Activated T-helper 17 cell treated with anti-CD3 and anti-CD28 coated beads, Interleukin-2, amount 50 U/mL, for 72 hours (primary cell): ENCODE measurements at regions not wholly inside any gene's neighbourhood (a gene's known extent, or its start where the extent isn't known, plus 50 kb on each side); places are given as distances from the start of the nearest gene placed in this dataset.
"Not testable (repeated sequence)": the region's sequence is repeated elsewhere in the genome, so short reads cannot be mapped to it uniquely, and the experiment has no call there.

Experiments
- ATAC-seq: fragments of 150-1000 bp; cut with Tn5 transposase; replicated peaks from 2 replicates; pipeline ENCODE4 v1.10.0; 2021; ENCODE audit warnings: mild to moderate bottlenecking, moderate library complexity
- H3K27ac Mint-ChIP-seq: one replicate; pipeline ENCODE4 v1.8.0; 2022; ENCODE audit warnings: mixed read lengths
- H3K27me3 Mint-ChIP-seq: one replicate; pipeline ENCODE4 v1.8.0; 2022; ENCODE audit warnings: mixed read lengths
- H3K36me3 Mint-ChIP-seq: one replicate; pipeline ENCODE4 v1.8.0; 2022; ENCODE audit warnings: low read depth, mild to moderate bottlenecking, mixed read lengths
- H3K4me1 Mint-ChIP-seq: one replicate; pipeline ENCODE4 v1.8.0; 2022; ENCODE audit warnings: mixed read lengths
- H3K4me3 Mint-ChIP-seq: one replicate; pipeline ENCODE4 v1.8.0; 2022; ENCODE audit warnings: mild to moderate bottlenecking, mixed read lengths
- H3K9me3 Mint-ChIP-seq: one replicate; pipeline ENCODE4 v1.8.0; 2022; ENCODE audit warnings: mixed read lengths

DNA sequence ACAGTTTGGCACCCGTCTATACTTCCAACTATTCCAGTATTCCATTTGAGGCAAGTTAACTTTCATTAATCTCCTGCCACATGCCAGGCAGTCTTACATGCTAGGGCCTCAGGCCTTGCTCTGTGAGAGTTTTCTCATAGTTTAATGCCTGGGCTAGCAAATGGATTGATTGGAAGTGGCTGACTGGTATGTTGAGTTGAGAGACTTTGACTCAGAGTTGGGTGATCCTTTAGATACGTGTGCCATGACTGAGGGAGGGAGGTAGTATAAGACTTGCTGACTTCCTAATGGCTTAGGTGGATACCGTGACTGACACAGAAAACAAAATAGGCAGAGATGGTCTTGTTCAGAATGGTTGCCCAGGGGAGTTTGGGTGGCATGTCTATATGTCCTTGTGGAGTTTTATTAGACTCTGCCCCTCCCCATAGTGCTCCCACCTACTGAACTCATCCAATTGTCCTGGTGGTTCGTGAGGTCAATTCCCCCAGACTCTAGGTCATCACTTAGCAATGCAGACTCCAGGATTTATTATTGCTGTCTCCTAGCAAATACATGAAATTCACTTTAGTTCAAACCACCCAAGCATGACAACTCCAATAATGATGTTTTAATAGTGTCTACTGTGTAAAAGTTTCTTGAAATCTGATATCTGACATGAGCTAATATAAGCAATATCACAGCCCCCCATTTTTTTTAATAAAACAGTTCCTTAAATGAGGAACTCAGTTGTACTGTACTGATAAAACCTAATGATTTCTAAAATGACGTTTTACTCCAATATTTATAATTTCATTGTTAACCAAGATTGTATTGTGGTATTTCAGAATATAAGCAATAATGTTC lies 413.9 kb upstream of the MDFIC2 start:
- H3K36me3 Mint-ChIP-seq, result no peaks in the 10 kb centered on the region

GRCh38 chr3:70722018-70722417 lies 409.6 kb upstream of the MDFIC2 start:
- Mint-ChIP-seq H3K9me3 (no peaks in the 10 kb centered on the region), H3K36me3 (no peaks in the 10 kb centered on the region), H3K4me1 (no peaks in the 10 kb centered on the region), H3K4me3 (no peak overlapping the region), H3K27ac (no peak overlapping the region), H3K27me3 (peaks cover 10% of the 10 kb centered on the region)
- no peak for ATAC-seq

More for the DNA sequence above, 413.9 kb upstream of the MDFIC2 start:
- no peak for ATAC-seq
- Mint-ChIP-seq H3K4me3 (no peak overlapping the region), H3K27ac (no peak overlapping the region), H3K27me3 (no peaks in the 10 kb centered on the region), H3K4me1 (no peaks in the 10 kb centered on the region), H3K9me3 (no peaks in the 10 kb centered on the region)

- H3K36me3 Mint-ChIP-seq, result no peaks in the 10 kb centered on the region
- H3K4me1 Mint-ChIP-seq, result no peaks in the 10 kb centered on the region
- H3K9me3 Mint-ChIP-seq, result peaks cover 14% of the 10 kb centered on the region
- no peak overlapping the region for H3K4me3 Mint-ChIP-seq
- no peak for ATAC-seq
- peaks cover 20% of the 10 kb centered on the region for H3K27me3 Mint-ChIP-seq
- no peak overlapping the region for H3K27ac Mint-ChIP-seq
Measured at GRCh38 chr3:70716832-70717231, 404.4 kb upstream of the MDFIC2 start.

DNA sequence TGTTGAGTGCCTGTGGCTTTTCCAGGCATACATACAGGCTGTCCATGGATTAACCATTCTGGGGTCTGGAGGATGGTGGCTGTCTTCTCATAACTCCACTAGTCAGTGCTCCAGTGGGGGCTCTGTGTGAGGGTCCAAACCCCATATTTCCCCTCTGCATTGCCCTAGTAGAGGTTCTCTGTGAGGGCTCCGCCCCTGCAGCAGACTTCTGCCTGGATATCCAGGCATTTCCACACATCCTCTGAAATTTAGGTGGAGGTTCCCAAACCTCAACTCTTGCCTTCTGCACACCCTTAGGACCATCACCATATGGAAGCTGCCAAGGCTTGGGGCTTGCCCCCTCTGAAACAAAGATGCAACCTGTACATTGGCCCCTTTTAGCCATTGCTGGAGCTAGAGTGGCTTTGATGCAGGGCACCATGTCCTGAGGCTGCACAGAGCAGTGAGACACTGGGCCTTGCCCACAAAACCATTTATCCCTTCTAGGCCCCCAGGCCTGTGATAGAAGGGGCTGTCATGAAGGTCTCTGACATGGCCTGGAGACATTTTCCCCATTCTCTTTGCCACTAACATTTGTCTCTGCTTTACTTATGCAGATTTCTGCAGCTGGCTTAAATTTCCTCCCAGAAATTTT lies 400.1 kb upstream of the MDFIC2 start:
- Mint-ChIP-seq H3K36me3 (no peaks in the 10 kb centered on the region), H3K27me3 (peaks cover 15% of the 10 kb centered on the region), H3K9me3 (peaks cover 17% of the 10 kb centered on the region), H3K27ac (no peak overlapping the region), H3K4me3 (no peak overlapping the region), H3K4me1 (no peaks in the 10 kb centered on the region)
- ATAC-seq, result no peak

GRCh38 chr3:70703305-70704102 lies 391.1 kb upstream of the MDFIC2 start:
- H3K27me3 Mint-ChIP-seq, result peaks cover 32% of the 10 kb centered on the region
- H3K4me3 Mint-ChIP-seq, result no peak overlapping the region
- no peak for ATAC-seq
- H3K36me3 Mint-ChIP-seq, result no peaks in the 10 kb centered on the region
- H3K9me3 Mint-ChIP-seq, result no peaks in the 10 kb centered on the region
- no peak overlapping the region for H3K27ac Mint-ChIP-seq
- H3K4me1 Mint-ChIP-seq, result peaks cover 10% of the 10 kb centered on the region

- ATAC-seq, result no peak
- H3K4me1 Mint-ChIP-seq, result peaks cover 10% of the 10 kb centered on the region
- H3K4me3 Mint-ChIP-seq, result no peak overlapping the region
- no peaks in the 10 kb centered on the region for H3K9me3 Mint-ChIP-seq
- no peak overlapping the region for H3K27ac Mint-ChIP-seq
- no peaks in the 10 kb centered on the region for H3K36me3 Mint-ChIP-seq
- H3K27me3 Mint-ChIP-seq, result peaks cover 35% of the 10 kb centered on the region
Measured at GRCh38 chr3:70702132-70702531, 389.7 kb upstream of the MDFIC2 start.

DNA sequence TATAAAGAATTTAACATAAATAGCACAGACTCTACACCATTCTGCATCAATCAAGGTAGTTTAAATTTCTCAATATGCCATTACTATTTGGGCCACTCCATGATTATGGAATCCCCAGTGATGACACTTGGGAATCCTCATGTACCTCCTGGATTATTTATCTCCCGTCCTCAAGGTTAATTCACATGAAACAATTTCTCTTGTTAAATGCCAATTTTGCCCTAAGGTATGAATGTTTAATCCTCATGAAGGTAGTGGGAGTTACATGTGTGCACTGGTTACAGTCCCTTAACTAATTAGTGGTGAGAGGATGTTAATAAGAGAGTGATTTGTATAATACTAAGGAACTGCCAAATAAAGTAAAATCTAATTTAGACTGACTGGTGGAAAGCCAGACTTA lies 372.3 kb upstream of the MDFIC2 start:
- no peak for ATAC-seq
- Mint-ChIP-seq H3K9me3 (no peaks in the 10 kb centered on the region), H3K4me3 (no peak overlapping the region), H3K27me3 (peaks cover 18% of the 10 kb centered on the region), H3K36me3 (no peaks in the 10 kb centered on the region), H3K4me1 (no peaks in the 10 kb centered on the region), H3K27ac (no peak overlapping the region)

- H3K4me3 Mint-ChIP-seq, ATAC-seq, H3K27ac Mint-ChIP-seq, H3K4me1 Mint-ChIP-seq, H3K9me3 Mint-ChIP-seq, H3K36me3 Mint-ChIP-seq: not testable (repeated sequence)
- H3K27me3 Mint-ChIP-seq, result peaks cover 28% of the 10 kb centered on the region
Measured at GRCh38 chr3:70675810-70676209, 363.4 kb upstream of the MDFIC2 start.

- Mint-ChIP-seq H3K9me3 (no peaks in the 10 kb centered on the region), H3K36me3 (no peaks in the 10 kb centered on the region), H3K27me3 (peaks cover 20% of the 10 kb centered on the region), H3K27ac (no peak overlapping the region), H3K4me1 (no peaks in the 10 kb centered on the region), H3K4me3 (no peak overlapping the region)
- no peak for ATAC-seq
Measured at GRCh38 chr3:70658513-70659310, 346.3 kb upstream of the MDFIC2 start.

GRCh38 chr3:70657454-70657853 lies 345.0 kb upstream of the MDFIC2 start:
- H3K27ac Mint-ChIP-seq, result no peak overlapping the region

GRCh38 chr3:70647823-70648222 lies 335.4 kb upstream of the MDFIC2 start:
- no peaks in the 10 kb centered on the region for H3K4me1 Mint-ChIP-seq

More at GRCh38 chr3:70657454-70657853, 345.0 kb upstream of the MDFIC2 start:
- no peaks in the 10 kb centered on the region for H3K4me1 Mint-ChIP-seq
- no peak for ATAC-seq
- no peaks in the 10 kb centered on the region for H3K36me3 Mint-ChIP-seq
- H3K9me3 Mint-ChIP-seq, result no peaks in the 10 kb centered on the region
- no peak overlapping the region for H3K4me3 Mint-ChIP-seq
- peaks cover 20% of the 10 kb centered on the region for H3K27me3 Mint-ChIP-seq

GRCh38 chr3:70647094-70647493 lies 334.7 kb upstream of the MDFIC2 start:
- H3K27me3 Mint-ChIP-seq, result peaks cover 18% of the 10 kb centered on the region
- no peaks in the 10 kb centered on the region for H3K36me3 Mint-ChIP-seq
- no peaks in the 10 kb centered on the region for H3K4me1 Mint-ChIP-seq
- ATAC-seq, result no peak
- H3K27ac Mint-ChIP-seq, result no peak overlapping the region
- no peak overlapping the region for H3K4me3 Mint-ChIP-seq
- H3K9me3 Mint-ChIP-seq, result peaks cover 7% of the 10 kb centered on the region

More at GRCh38 chr3:70647823-70648222, 335.4 kb upstream of the MDFIC2 start:
- Mint-ChIP-seq H3K27me3 (peaks cover 15% of the 10 kb centered on the region), H3K9me3 (peaks cover 7% of the 10 kb centered on the region), H3K4me3 (no peak overlapping the region), H3K36me3 (no peaks in the 10 kb centered on the region), H3K27ac (no peak overlapping the region)
- ATAC-seq, result no peak

- Mint-ChIP-seq H3K36me3 (no peaks in the 10 kb centered on the region), H3K27ac (no peak overlapping the region), H3K27me3 (peaks cover 19% of the 10 kb centered on the region), H3K4me3 (no peak overlapping the region), H3K4me1 (no peaks in the 10 kb centered on the region), H3K9me3 (peaks cover 4% of the 10 kb centered on the region)
- no peak for ATAC-seq
Measured at GRCh38 chr3:70646635-70647034, 334.2 kb upstream of the MDFIC2 start.

DNA sequence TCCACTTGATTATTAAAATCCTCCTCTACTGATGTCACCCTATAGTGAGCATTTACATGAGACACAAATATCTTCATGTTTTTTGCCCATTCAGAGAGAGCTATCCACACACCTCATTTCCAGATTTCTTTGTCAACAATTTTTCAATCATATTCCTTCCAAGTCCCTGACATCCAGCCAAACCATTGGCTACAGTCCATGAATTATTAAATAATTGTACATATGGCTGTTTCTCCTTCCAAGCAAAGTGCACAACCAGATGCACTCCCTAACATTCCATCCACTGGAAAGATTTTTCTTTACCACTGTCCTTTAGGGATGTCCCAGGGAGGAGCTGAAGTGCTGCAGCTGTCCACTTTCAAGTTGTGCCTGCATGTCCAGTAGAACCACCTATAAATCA lies 328.0 kb upstream of the MDFIC2 start:
- peaks cover 28% of the 10 kb centered on the region for H3K27me3 Mint-ChIP-seq
- no peaks in the 10 kb centered on the region for H3K36me3 Mint-ChIP-seq
- H3K9me3 Mint-ChIP-seq, result peaks cover 8% of the 10 kb centered on the region
- no peak overlapping the region for H3K27ac Mint-ChIP-seq
- no peaks in the 10 kb centered on the region for H3K4me1 Mint-ChIP-seq
- no peak overlapping the region for H3K4me3 Mint-ChIP-seq
- no peak for ATAC-seq
